Endodermal cell (in vitro differentiated cells): ENCODE measurements at regions not wholly inside any gene's neighbourhood (a gene's known extent, or its start where the extent isn't known, plus 50 kb on each side); places are given as distances from the start of the nearest gene placed in this dataset.

Experiments
- DNase-seq: peaks from one replicate; pipeline ENCODE4 v3.0.0-alpha.2; 2017
- H3K27ac ChIP-seq: 2 replicates; pipeline ENCODE4 v1.5.1; 2013; ENCODE audit warnings: mild to moderate bottlenecking, low read depth, low read length, moderate library complexity
- H3K27me3 ChIP-seq: 2 replicates; pipeline ENCODE4 v1.6.1; 2013; ENCODE audit warnings: mild to moderate bottlenecking, low read length, moderate library complexity; ENCODE audit not compliant: insufficient read depth, control insufficient read depth, poor library complexity, severe bottlenecking
- H3K36me3 ChIP-seq: 2 replicates; pipeline ENCODE4 v1.7.0; 2013; ENCODE audit warnings: mild to moderate bottlenecking, low read length, moderate library complexity; ENCODE audit not compliant: control insufficient read depth, insufficient read depth
- H3K4me1 ChIP-seq: one replicate; pipeline ENCODE4 v1.7.0; 2013; ENCODE audit warnings: low read length; ENCODE audit not compliant: control insufficient read depth, insufficient read depth
- H3K4me3 ChIP-seq: 2 replicates; pipeline ENCODE4 v1.5.1; 2013; ENCODE audit warnings: mild to moderate bottlenecking, low read length, moderate library complexity
- H3K9ac ChIP-seq: 2 replicates; pipeline ENCODE4 v1.6.1; 2013; ENCODE audit warnings: mild to moderate bottlenecking, low read length, moderate library complexity; ENCODE audit not compliant: poor library complexity, severe bottlenecking; ENCODE audit errors: extremely low read depth
- H3K9me3 ChIP-seq: 2 replicates; pipeline ENCODE4 v1.6.1; 2013; ENCODE audit warnings: mild to moderate bottlenecking, low read length, moderate library complexity; ENCODE audit not compliant: control insufficient read depth
- H3K27ac Mint-ChIP-seq: 2 replicates; pipeline ENCODE4 v1.8.0; 2020; ENCODE audit warnings: mixed read lengths
- H3K27me3 Mint-ChIP-seq: 2 replicates; pipeline ENCODE4 v1.8.0; 2021; ENCODE audit warnings: mild to moderate bottlenecking, mixed read lengths; ENCODE audit not compliant: insufficient read depth
- H3K36me3 Mint-ChIP-seq: 2 replicates; pipeline ENCODE4 v1.8.0; 2020; ENCODE audit warnings: low read depth, mixed read lengths
- H3K4me1 Mint-ChIP-seq: 2 replicates; pipeline ENCODE4 v1.8.0; 2020; ENCODE audit warnings: mixed read lengths
- H3K4me3 Mint-ChIP-seq: 2 replicates; pipeline ENCODE4 v1.8.0; 2020; ENCODE audit warnings: mild to moderate bottlenecking, moderate library complexity, mixed read lengths
- H3K9me3 Mint-ChIP-seq: 2 replicates; pipeline ENCODE4 v1.8.0; 2020; ENCODE audit warnings: mild to moderate bottlenecking, mixed read lengths
- CTCF ChIP-seq: fragments of 200-600 bp; sonication (generic); conservative IDR thresholded peaks from 2 replicates; pipeline ENCODE4 v1.5.0; 2021; ENCODE audit warnings: antibody characterized with exemption, mild to moderate bottlenecking
- WGBS, 2 experiments: methylation state at CpG; one replicate each; pipeline versions ENCODE4 v1.1.5 to v1.1.7; 2013; ENCODE audit warnings: missing lambda C conversion rate in 2 of 2, mixed read lengths in 1 of 2; ENCODE audit not compliant: insufficient coverage in 1 of 2, insufficient read length in 1 of 2; 5-methylcytosine and 5-hydroxymethylcytosine counted together

- H3K36me3 ChIP-seq = no peaks in the 10 kb centered on the region
- H3K4me1 ChIP-seq = peaks cover 10% of the 10 kb centered on the region
- Mint-ChIP-seq H3K4me1 (peaks cover 25% of the 10 kb centered on the region), H3K27ac (no peak overlapping the region), H3K27me3 (no peaks in the 10 kb centered on the region), H3K36me3 (no peaks in the 10 kb centered on the region), H3K9me3 (no peaks in the 10 kb centered on the region), H3K4me3 (no peak overlapping the region)
- no peak for TF ChIP-seq CTCF
- H3K9me3 ChIP-seq = no peaks in the 10 kb centered on the region
- no peak overlapping the region for H3K4me3 ChIP-seq
- H3K27me3 ChIP-seq = no peaks in the 10 kb centered on the region
- no peak overlapping the region for H3K27ac ChIP-seq
- H3K9ac ChIP-seq = no peak overlapping the region
- 100% methylated on average over 1 of the region's 1 CpG; no CpG with 5 or more reads in 1 of the 2 experiments for WGBS, 2 experiments
- no peak for DNase-seq
Measured at GRCh38 chr13:34611671-34612070, 330.4 kb upstream of the NBEA start.

GRCh38 chr13:34617473-34618083 lies 324.5 kb upstream of the NBEA start:
- H3K9me3 ChIP-seq = no peaks in the 10 kb centered on the region
- H3K27me3 ChIP-seq = no peaks in the 10 kb centered on the region
- DNase-seq = no peak
- no peak overlapping the region for H3K4me3 ChIP-seq
- H3K4me3 Mint-ChIP-seq = no peak overlapping the region
- TF ChIP-seq CTCF = no peak
- H3K9me3 Mint-ChIP-seq = no peaks in the 10 kb centered on the region
- no peak overlapping the region for H3K27ac ChIP-seq
- H3K9ac ChIP-seq = no peak overlapping the region
- H3K36me3 ChIP-seq = no peaks in the 10 kb centered on the region
- no peaks in the 10 kb centered on the region for H3K36me3 Mint-ChIP-seq
- H3K27ac Mint-ChIP-seq = no peak overlapping the region
- peaks cover 14% of the 10 kb centered on the region for H3K4me1 ChIP-seq
- H3K27me3 Mint-ChIP-seq = no peaks in the 10 kb centered on the region
- 97 to 100% methylated on average over 4 to 7 of the region's 7 CpGs for WGBS, 2 experiments
- H3K4me1 Mint-ChIP-seq = peaks cover 59% of the 10 kb centered on the region

GRCh38 chr13:34618654-34619053 lies 323.4 kb upstream of the NBEA start:
- H3K4me1 Mint-ChIP-seq = peaks cover 61% of the 10 kb centered on the region
- TF ChIP-seq CTCF = no peak
- no peak for DNase-seq
- H3K27ac ChIP-seq = no peak overlapping the region
- H3K4me1 ChIP-seq = peaks cover 19% of the 10 kb centered on the region
- H3K36me3 Mint-ChIP-seq = no peaks in the 10 kb centered on the region
- H3K9me3 ChIP-seq = no peaks in the 10 kb centered on the region
- no peaks in the 10 kb centered on the region for H3K27me3 ChIP-seq
- WGBS, 2 experiments = 92 to 100% methylated on average over 2 to 5 of the region's 5 CpGs
- H3K4me3 ChIP-seq = no peak overlapping the region
- H3K9me3 Mint-ChIP-seq = no peaks in the 10 kb centered on the region
- H3K27me3 Mint-ChIP-seq = no peaks in the 10 kb centered on the region
- H3K9ac ChIP-seq = no peak overlapping the region
- no peak overlapping the region for H3K27ac Mint-ChIP-seq
- no peak overlapping the region for H3K4me3 Mint-ChIP-seq
- H3K36me3 ChIP-seq = no peaks in the 10 kb centered on the region
